Activated T-helper 2 cell treated with anti-CD3 and anti-CD28 coated beads, Interferon-gamma antibody, Interleukin-2, Interleukin-4, amounts not matched to agents 10 μg/mL and 5 μg/mL and 100 μg/mL, durations not matched to agents 14 hours and 24 hours and 36 hours (primary cell): ENCODE measurements at regions not wholly inside any gene's neighbourhood (a gene's known extent, or its start where the extent isn't known, plus 50 kb on each side); places are given as distances from the start of the nearest gene placed in this dataset.

Source experiments
- DNase-seq: peaks from one replicate; pipeline ENCODE4 v3.0.0; 2021; ENCODE audit warnings: low spot score
- H3K27ac Mint-ChIP-seq: one replicate; pipeline ENCODE4 v1.8.0; 2021; ENCODE audit warnings: mixed read lengths
- H3K27me3 Mint-ChIP-seq: one replicate; pipeline ENCODE4 v1.8.0; 2021; ENCODE audit warnings: low read depth, mixed read lengths
- H3K36me3 Mint-ChIP-seq: one replicate; pipeline ENCODE4 v1.8.0; 2021; ENCODE audit warnings: low read depth, mixed read lengths
- H3K4me1 Mint-ChIP-seq: one replicate; pipeline ENCODE4 v1.8.0; 2021; ENCODE audit warnings: low read depth, mixed read lengths
- H3K4me3 Mint-ChIP-seq: one replicate; pipeline ENCODE4 v1.8.0; 2021; ENCODE audit warnings: low read depth, mild to moderate bottlenecking, moderate library complexity, mixed read lengths
- H3K9me3 Mint-ChIP-seq: one replicate; pipeline ENCODE4 v1.8.0; 2021; ENCODE audit warnings: mixed read lengths
- intact Hi-C: fragments of 100-400 bp; cut with micrococcal nuclease; formaldehyde crosslinking; loops from one replicate; pipeline ENCODE4 v1.15.1; 2023

- H3K4me1 Mint-ChIP-seq: no peaks in the 10 kb centered on the region
- no peaks in the 10 kb centered on the region for H3K36me3 Mint-ChIP-seq
- no peak overlapping the region for H3K4me3 Mint-ChIP-seq
- intact Hi-C loops: no loop called here
- no peak for DNase-seq
- no peak overlapping the region for H3K27ac Mint-ChIP-seq
- H3K9me3 Mint-ChIP-seq: no peaks in the 10 kb centered on the region
- H3K27me3 Mint-ChIP-seq: no peaks in the 10 kb centered on the region
These were observed 273.8 kb downstream of the RPS6KC1 start for GRCh38 chr1:213324859-213325258.

GRCh38 chr1:213325482-213325881, 274.4 kb downstream of the RPS6KC1 start:
- no peaks in the 10 kb centered on the region for H3K27me3 Mint-ChIP-seq

GRCh38 chr1:213326281-213327016, 275.4 kb downstream of the RPS6KC1 start:
- intact Hi-C loops: no loop called here

More at GRCh38 chr1:213325482-213325881, 274.4 kb downstream of the RPS6KC1 start:
- no peak for DNase-seq
- Mint-ChIP-seq H3K9me3 (no peaks in the 10 kb centered on the region), H3K27ac (no peak overlapping the region), H3K36me3 (no peaks in the 10 kb centered on the region), H3K4me3 (no peak overlapping the region), H3K4me1 (no peaks in the 10 kb centered on the region)
- intact Hi-C loops: no loop called here

GRCh38 chr1:213327017-213327667, 276.1 kb downstream of the RPS6KC1 start:
- Mint-ChIP-seq H3K4me1 (no peaks in the 10 kb centered on the region), H3K27me3 (no peaks in the 10 kb centered on the region), H3K27ac (no peak overlapping the region), H3K9me3 (no peaks in the 10 kb centered on the region), H3K36me3 (no peaks in the 10 kb centered on the region), H3K4me3 (no peak overlapping the region)
- intact Hi-C loops: no loop called here
- DNase-seq: no peak

More at GRCh38 chr1:213326281-213327016, 275.4 kb downstream of the RPS6KC1 start:
- H3K9me3 Mint-ChIP-seq: no peaks in the 10 kb centered on the region
- no peaks in the 10 kb centered on the region for H3K27me3 Mint-ChIP-seq
- no peaks in the 10 kb centered on the region for H3K36me3 Mint-ChIP-seq
- DNase-seq: no peak
- H3K4me1 Mint-ChIP-seq: no peaks in the 10 kb centered on the region
- no peak overlapping the region for H3K27ac Mint-ChIP-seq
- no peak overlapping the region for H3K4me3 Mint-ChIP-seq

GRCh38 chr1:213329406-213330008, 278.5 kb downstream of the RPS6KC1 start:
- Mint-ChIP-seq H3K4me3 (no peak overlapping the region), H3K36me3 (no peaks in the 10 kb centered on the region), H3K27me3 (no peaks in the 10 kb centered on the region), H3K27ac (no peak overlapping the region), H3K9me3 (no peaks in the 10 kb centered on the region), H3K4me1 (no peaks in the 10 kb centered on the region)
- intact Hi-C loops: no loop called here
- no peak for DNase-seq

GRCh38 chr1:213330281-213330680, 279.2 kb downstream of the RPS6KC1 start:
- no peaks in the 10 kb centered on the region for H3K9me3 Mint-ChIP-seq
- H3K4me1 Mint-ChIP-seq: no peaks in the 10 kb centered on the region
- no peaks in the 10 kb centered on the region for H3K36me3 Mint-ChIP-seq
- no peak for DNase-seq
- intact Hi-C loops: no loop called here
- H3K27ac Mint-ChIP-seq: no peak overlapping the region
- H3K4me3 Mint-ChIP-seq: no peak overlapping the region
- no peaks in the 10 kb centered on the region for H3K27me3 Mint-ChIP-seq

GRCh38 chr1:213331631-213332175, 280.7 kb downstream of the RPS6KC1 start:
- DNase-seq: no peak
- H3K27me3 Mint-ChIP-seq: no peaks in the 10 kb centered on the region
- H3K9me3 Mint-ChIP-seq: no peaks in the 10 kb centered on the region
- no peaks in the 10 kb centered on the region for H3K4me1 Mint-ChIP-seq
- intact Hi-C loops: no loop called here
- H3K27ac Mint-ChIP-seq: no peak overlapping the region
- H3K36me3 Mint-ChIP-seq: no peaks in the 10 kb centered on the region
- H3K4me3 Mint-ChIP-seq: no peak overlapping the region

- H3K27ac Mint-ChIP-seq: no peak overlapping the region
- no peaks in the 10 kb centered on the region for H3K27me3 Mint-ChIP-seq
- no peak for DNase-seq
- intact Hi-C loops: no loop called here
- no peaks in the 10 kb centered on the region for H3K4me1 Mint-ChIP-seq
- no peaks in the 10 kb centered on the region for H3K36me3 Mint-ChIP-seq
- H3K4me3 Mint-ChIP-seq: no peak overlapping the region
- no peaks in the 10 kb centered on the region for H3K9me3 Mint-ChIP-seq
These were observed 281.4 kb downstream of the RPS6KC1 start for GRCh38 chr1:213332491-213332890.

- no peaks in the 10 kb centered on the region for H3K36me3 Mint-ChIP-seq
- intact Hi-C loops: no loop called here
- no peak for DNase-seq
- no peaks in the 10 kb centered on the region for H3K9me3 Mint-ChIP-seq
- no peaks in the 10 kb centered on the region for H3K27me3 Mint-ChIP-seq
- H3K4me1 Mint-ChIP-seq: no peaks in the 10 kb centered on the region
- H3K27ac Mint-ChIP-seq: no peak overlapping the region
- no peak overlapping the region for H3K4me3 Mint-ChIP-seq
These were observed 282.1 kb downstream of the RPS6KC1 start for GRCh38 chr1:213333121-213333520.

- Mint-ChIP-seq H3K4me3 (no peak overlapping the region), H3K4me1 (no peaks in the 10 kb centered on the region), H3K36me3 (no peaks in the 10 kb centered on the region), H3K27ac (no peak overlapping the region), H3K27me3 (no peaks in the 10 kb centered on the region), H3K9me3 (no peaks in the 10 kb centered on the region)
- intact Hi-C loops: no loop called here
- no peak for DNase-seq
These were observed 284.0 kb downstream of the RPS6KC1 start for GRCh38 chr1:213335084-213335483.

- Mint-ChIP-seq H3K4me1 (no peaks in the 10 kb centered on the region), H3K9me3 (no peaks in the 10 kb centered on the region), H3K4me3 (no peak overlapping the region), H3K27me3 (no peaks in the 10 kb centered on the region), H3K27ac (no peak overlapping the region), H3K36me3 (no peaks in the 10 kb centered on the region)
- intact Hi-C loops: no loop called here
- DNase-seq: no peak
These were observed 286.1 kb downstream of the RPS6KC1 start for GRCh38 chr1:213337025-213337678.

- no peaks in the 10 kb centered on the region for H3K4me1 Mint-ChIP-seq
- H3K9me3 Mint-ChIP-seq: no peaks in the 10 kb centered on the region
- H3K4me3 Mint-ChIP-seq: no peak overlapping the region
- no peak for DNase-seq
- no peak overlapping the region for H3K27ac Mint-ChIP-seq
- no peaks in the 10 kb centered on the region for H3K36me3 Mint-ChIP-seq
- intact Hi-C loops: no loop called here
- no peaks in the 10 kb centered on the region for H3K27me3 Mint-ChIP-seq
These were observed 289.6 kb downstream of the RPS6KC1 start for GRCh38 chr1:213340593-213340992.
